Suprapubic skin (tissue), 4 donors: ENCODE measurements at regions not wholly inside any gene's neighbourhood (a gene's known extent, or its start where the extent isn't known, plus 50 kb on each side); places are given as distances from the start of the nearest gene placed in this dataset.

Experiments
- POLR2A ChIP-seq, 2 donors: fragments of 450-650 bp; IDR thresholded peaks; one replicate each; pipeline ENCODE4 v1.6.1; 2017; ENCODE audit warnings: antibody characterized with exemption in 2 of 2, mild to moderate bottlenecking in 2 of 2, moderate library complexity in 2 of 2
- POLR2AphosphoS5 ChIP-seq, 3 donors: sonication (generic); formaldehyde crosslinking; IDR thresholded peaks; one replicate each; pipeline ENCODE4 v1.6.1; 2017; ENCODE audit warnings: antibody characterized with exemption in 3 of 3
- TF ChIP-seq, protein P1 (sequence below), 2 donors: fragments of 200-600 bp in 1 of 2; fragments of 450-650 bp in 1 of 2; sonication (generic) in 1 of 2; IDR thresholded peaks; one replicate each; pipeline ENCODE4 v1.5.1; 2016 to 2019; ENCODE audit warnings: antibody characterized with exemption in 2 of 2, mild to moderate bottlenecking in 1 of 2, moderate library complexity in 1 of 2

DNA sequence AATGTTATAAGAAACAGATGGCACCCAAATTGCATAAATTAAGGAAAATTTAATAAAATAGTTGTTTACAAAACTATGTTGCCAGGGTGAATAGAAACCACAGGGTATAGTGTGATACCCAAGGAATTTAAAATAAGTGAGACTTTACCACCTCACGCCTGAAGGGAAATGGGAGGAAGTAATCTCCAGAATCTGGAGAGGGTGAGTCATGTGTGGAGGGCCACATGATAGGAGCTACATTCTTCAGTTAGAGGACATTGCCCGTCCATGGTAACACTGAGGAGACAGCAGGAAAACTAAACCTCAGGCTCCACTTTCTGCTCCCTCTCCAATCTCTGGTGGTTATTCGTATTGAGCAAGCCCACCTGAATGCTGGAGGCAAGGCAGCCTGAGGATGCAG is 97.2 kb upstream of the NXPH2 start:
- TF ChIP-seq, protein P1, sequence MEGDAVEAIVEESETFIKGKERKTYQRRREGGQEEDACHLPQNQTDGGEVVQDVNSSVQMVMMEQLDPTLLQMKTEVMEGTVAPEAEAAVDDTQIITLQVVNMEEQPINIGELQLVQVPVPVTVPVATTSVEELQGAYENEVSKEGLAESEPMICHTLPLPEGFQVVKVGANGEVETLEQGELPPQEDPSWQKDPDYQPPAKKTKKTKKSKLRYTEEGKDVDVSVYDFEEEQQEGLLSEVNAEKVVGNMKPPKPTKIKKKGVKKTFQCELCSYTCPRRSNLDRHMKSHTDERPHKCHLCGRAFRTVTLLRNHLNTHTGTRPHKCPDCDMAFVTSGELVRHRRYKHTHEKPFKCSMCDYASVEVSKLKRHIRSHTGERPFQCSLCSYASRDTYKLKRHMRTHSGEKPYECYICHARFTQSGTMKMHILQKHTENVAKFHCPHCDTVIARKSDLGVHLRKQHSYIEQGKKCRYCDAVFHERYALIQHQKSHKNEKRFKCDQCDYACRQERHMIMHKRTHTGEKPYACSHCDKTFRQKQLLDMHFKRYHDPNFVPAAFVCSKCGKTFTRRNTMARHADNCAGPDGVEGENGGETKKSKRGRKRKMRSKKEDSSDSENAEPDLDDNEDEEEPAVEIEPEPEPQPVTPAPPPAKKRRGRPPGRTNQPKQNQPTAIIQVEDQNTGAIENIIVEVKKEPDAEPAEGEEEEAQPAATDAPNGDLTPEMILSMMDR (IDR thresholded peaks at IDR 0.05) = no peak
- TF ChIP-seq POLR2AphosphoS5 (IDR thresholded peaks at IDR 0.05) (no peak), POLR2A (IDR thresholded peaks at IDR 0.05) (no peak)
